Fibroblast of pulmonary artery (primary cell): ENCODE measurements at regions not wholly inside any gene's neighbourhood (a gene's known extent, or its start where the extent isn't known, plus 50 kb on each side); places are given as distances from the start of the nearest gene placed in this dataset.
"Not testable (repeated sequence)": the region's sequence is repeated elsewhere in the genome, so short reads cannot be mapped to it uniquely, and the experiment has no call there.

Experiments used
- DNase-seq: peaks from one replicate; pipeline ENCODE4 v3.0.0-alpha.2; 2010; ENCODE audit warnings: low read depth
- H3K4me3 ChIP-seq: replicated peaks from 2 replicates; pipeline ENCODE4 v1.5.1; 2011; ENCODE audit warnings: low read depth, mild to moderate bottlenecking, control low read depth, low read length, moderate library complexity
- TF ChIP-seq, protein P1 (sequence below): IDR thresholded peaks from 2 replicates; pipeline ENCODE4 v1.5.1; 2011; ENCODE audit warnings: mild to moderate bottlenecking, control low read depth, low read length, inconsistent platforms; ENCODE audit errors: missing control alignments

DNA sequence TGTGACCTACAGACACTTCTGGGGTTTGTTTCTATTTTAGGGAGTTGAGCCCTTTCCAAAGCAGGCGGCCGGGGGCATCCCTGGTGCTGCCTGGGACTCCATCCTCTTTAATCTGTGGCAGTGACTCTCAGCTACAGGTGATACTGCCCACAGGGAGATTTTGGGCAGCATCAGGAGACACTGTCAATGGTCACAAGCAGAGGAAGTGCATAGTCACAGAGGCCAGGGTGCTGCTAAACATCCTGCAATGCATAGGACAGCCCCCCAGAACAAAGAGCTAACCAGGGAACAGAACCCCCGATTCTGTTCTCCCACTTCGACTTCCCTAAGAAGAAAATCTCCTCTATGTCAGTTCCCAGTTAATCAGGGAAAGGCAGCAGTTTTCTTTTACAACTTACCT lies 66.2 kb downstream of the TEX35 start:
- DNase-seq = no peak
- TF ChIP-seq, protein P1, sequence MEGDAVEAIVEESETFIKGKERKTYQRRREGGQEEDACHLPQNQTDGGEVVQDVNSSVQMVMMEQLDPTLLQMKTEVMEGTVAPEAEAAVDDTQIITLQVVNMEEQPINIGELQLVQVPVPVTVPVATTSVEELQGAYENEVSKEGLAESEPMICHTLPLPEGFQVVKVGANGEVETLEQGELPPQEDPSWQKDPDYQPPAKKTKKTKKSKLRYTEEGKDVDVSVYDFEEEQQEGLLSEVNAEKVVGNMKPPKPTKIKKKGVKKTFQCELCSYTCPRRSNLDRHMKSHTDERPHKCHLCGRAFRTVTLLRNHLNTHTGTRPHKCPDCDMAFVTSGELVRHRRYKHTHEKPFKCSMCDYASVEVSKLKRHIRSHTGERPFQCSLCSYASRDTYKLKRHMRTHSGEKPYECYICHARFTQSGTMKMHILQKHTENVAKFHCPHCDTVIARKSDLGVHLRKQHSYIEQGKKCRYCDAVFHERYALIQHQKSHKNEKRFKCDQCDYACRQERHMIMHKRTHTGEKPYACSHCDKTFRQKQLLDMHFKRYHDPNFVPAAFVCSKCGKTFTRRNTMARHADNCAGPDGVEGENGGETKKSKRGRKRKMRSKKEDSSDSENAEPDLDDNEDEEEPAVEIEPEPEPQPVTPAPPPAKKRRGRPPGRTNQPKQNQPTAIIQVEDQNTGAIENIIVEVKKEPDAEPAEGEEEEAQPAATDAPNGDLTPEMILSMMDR = no peak
- no peak overlapping the region for H3K4me3 ChIP-seq

DNA sequence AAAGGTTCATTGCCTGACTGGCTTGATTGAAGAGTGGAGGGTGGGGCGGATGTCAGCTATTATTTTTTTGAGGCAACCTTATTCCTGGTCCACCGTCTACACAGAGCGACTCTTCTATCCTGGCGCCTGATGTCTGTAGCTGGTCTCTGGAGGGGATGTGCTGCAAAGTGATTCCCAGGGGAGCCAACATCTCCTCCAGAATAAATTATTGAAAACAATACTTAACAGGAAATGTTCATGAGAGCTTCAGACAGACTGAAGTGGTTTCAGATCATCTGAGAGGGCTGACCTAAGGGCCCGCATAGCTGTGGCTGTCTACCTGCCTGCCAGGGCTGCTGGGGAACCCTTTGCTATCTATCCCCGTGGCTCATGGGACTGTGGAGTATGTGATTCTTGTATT lies 66.7 kb downstream of the TEX35 start:
- no peak for DNase-seq
- TF ChIP-seq, protein P1 = no peak
- no peak overlapping the region for H3K4me3 ChIP-seq

DNA sequence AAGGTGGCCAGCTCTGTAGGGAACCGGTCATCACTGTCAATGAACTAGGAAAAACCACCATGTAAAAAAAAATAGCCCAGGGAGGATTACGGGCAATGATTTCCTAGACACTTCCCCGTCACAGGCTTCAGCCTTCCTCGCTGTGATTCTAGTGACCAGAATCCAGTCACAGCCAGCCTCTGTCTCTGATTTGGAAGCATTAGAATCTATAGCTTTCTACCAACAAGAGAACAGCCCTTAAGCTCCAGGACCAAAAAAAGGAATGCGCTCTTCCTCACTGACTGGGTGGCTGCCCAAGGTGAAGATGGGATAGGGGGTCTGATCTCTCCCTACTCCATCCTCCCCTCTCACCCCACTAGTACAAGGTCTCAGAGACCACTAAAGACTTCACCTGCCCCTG lies 67.2 kb downstream of the TEX35 start:
- no peak overlapping the region for H3K4me3 ChIP-seq
- TF ChIP-seq, protein P1 = no peak

DNA sequence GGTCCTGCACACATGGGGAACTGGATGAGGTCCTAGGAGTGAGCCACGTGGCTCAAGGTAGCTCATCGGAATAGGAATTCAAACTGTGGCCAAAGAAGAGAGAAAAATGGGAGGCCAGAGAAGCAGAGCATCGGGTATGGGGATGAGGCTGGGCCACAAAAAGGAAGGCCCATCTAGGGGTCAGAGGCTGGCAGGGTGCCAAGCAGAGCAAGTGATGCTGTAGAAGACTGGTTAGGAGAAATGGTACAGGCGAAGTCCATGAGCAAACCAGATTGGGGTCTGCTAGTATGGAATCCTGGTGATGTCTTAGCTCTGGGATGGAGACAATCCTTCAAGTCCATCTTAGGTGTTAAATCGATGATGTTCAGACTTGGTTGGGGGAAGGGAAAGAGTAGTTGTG lies 68.0 kb downstream of the TEX35 start:
- no peak for DNase-seq
- TF ChIP-seq, protein P1 = no peak
- H3K4me3 ChIP-seq = no peak overlapping the region

More for the DNA sequence above, 67.2 kb downstream of the TEX35 start:
- no peak for DNase-seq

DNA sequence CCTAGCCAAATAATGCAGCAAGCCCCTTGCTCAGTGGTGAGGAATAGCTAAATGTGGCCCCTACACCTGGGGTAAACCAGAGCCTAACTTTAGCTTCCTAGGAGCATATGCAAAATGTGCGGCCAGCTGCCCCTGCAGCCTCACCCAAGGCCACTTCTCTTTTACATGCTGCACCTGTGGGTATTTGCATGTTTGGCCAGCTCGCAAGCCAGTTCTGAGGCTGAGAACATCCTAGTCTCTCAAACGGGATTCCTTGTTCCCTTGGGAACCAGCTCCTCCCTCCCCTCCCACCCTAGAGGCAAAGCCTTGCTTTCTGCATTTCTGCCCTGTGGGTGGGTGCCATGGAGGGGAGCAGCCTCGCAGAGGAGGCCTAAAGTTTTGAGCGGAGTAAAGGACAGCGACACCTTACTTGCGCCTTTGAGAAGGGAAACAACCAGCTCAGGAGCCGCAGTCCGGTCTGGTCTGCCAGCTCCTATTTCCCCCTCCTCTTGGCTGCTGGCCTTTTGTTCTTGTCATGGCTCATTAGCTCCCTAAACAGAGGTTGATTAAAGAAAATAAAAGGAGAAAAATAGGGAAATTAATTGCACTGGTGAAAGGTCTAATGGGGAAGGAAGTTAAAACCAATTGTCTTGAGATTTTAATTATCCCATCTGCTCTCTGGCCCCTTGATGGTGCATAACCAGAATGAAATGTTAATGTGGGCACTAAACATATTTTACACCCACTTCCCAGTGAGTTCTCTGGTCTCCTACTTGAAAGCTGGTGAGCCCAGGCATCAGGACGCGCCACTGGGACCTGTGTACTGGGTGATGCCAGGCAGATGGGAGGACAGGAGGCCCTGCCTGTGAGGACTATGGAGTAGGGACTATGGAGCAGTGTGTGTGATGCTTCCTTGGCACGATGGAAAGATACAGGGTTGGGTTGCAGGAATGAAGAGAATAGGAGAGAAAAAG lies 68.7 kb downstream of the TEX35 start:
- DNase-seq = no peak
- TF ChIP-seq, protein P1 = no peak
- no peak overlapping the region for H3K4me3 ChIP-seq

DNA sequence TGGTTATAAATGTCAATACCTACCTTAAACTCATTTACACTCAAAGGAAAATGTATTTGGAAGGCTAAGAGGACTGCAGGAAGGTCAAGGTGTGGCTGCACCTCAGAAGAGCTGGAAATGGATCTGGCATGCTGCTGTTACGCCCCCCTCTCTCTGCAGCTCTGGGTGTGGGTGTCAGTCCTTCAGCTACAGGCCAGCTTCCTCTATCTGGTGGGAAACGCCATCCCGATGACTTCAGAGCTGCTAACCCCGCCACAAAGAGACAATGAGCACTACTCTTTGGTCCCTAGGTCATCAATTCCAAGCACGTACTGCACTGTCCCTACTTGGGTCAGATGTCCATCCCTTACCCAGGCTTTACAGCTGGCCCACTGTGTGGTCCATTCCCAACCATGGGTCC lies 74.2 kb downstream of the TEX35 start:
- no peak for DNase-seq
- TF ChIP-seq, protein P1 = no peak
- no peak overlapping the region for H3K4me3 ChIP-seq

DNA sequence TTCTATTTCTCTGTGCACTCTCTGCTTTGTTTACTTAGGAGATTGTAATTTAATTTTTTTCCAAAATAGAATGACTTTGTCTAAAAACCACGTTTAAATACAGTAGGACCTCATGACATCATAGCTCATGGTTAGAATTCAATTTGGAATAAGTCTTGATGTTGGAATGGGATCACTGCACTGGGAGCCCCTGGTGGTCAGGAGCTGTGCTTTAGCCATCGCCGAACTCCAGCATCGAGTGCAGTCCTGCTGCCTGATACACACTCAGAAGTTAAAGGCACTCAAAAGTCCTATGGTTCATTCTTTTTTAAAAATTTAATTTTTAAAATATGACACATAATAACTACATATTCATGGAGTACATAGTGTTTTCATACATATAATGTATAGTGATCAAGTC lies 75.1 kb downstream of the TEX35 start:
- TF ChIP-seq, protein P1 = no peak
- no peak overlapping the region for H3K4me3 ChIP-seq
- DNase-seq = no peak

DNA sequence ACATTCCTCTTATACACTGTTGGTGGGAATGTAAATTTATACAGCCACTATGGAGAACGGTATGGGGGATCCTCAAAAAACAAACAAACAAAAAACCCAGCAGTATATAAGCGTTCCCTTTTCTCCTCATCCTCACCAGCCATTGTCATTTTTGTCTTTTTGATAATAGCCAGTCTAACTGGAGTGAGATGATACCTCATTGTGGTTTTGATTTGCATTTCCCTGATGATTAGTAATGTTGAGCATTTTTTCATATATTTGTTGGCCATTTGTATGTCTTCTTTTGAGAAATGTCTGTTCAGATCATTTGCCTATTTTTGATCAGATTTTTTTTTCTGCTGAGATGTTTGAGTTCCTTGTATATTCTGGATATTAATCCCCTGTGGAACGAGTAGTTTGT lies 76.1 kb downstream of the TEX35 start:
- H3K4me3 ChIP-seq, DNase-seq: not testable (repeated sequence)

DNA sequence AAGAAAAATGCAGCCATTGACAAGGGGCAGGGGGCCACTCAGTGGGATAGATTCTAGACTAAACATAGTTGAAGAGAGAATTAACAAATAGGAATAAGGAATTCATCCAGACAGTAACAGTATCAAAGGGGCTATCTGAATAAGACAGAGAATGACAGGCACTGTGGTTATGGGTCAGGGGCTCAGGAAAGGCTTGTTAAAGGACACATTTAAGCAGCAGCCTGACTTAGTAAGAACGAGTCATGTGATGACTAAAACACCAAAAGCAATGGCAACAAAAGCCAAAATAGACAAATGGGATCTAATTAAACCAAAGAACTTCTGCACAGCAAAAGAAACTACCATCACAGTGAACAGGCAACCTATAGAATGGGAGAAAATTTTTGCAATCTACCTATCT lies 78.9 kb downstream of the TEX35 start:
- H3K4me3 ChIP-seq, DNase-seq: not testable (repeated sequence)
